IMR-90 (cell line): ENCODE measurements at regions not wholly inside any gene's neighbourhood (a gene's known extent, or its start where the extent isn't known, plus 50 kb on each side); places are given as distances from the start of the nearest gene placed in this dataset.

Source experiments
- ATAC-seq: fragments of 200-7000 bp; cut with Tn5 transposase; 2 replicates; pipeline ENCODE4 v1.9.1; 2020; ENCODE audit warnings: low read depth, mild to moderate bottlenecking, moderate library complexity
- BruUV-seq: library from RNA; stranded (reverse); fragments of 400-500 nt; replicated peaks from 2 replicates; lab custom pipeline; 2021; lab: Mats Ljungman, UMichigan
- CTCF ChIA-PET: fragments of 300-600 bp; formaldehyde crosslinking; extraction: SDS; loops from one replicate; lab custom pipeline; 2021; ENCODE audit warnings: antibody characterized with exemption; lab: Yijun Ruan, JAX
- POLR2A ChIA-PET: fragments of 300-600 bp; sonication (Branson Sonifier 250); formaldehyde crosslinking; loops from one replicate; lab custom pipeline; 2022; ENCODE audit warnings: antibody characterized with exemption; ENCODE audit not compliant: unreplicated experiment; lab: Charles Lee
- DNase-seq: peaks from one replicate; pipeline ENCODE4 v3.0.0; 2013
- H2AFZ ChIP-seq: replicated peaks from 2 replicates; pipeline ENCODE3; 2013; ENCODE audit warnings: low read length, mild to moderate bottlenecking; ENCODE audit not compliant: poor library complexity
- H2AK5ac ChIP-seq: 2 replicates; pipeline ENCODE4 v1.6.1; 2013; ENCODE audit warnings: low read depth, low read length, inconsistent platforms
- H2AK9ac ChIP-seq: replicated peaks from 2 replicates; pipeline ENCODE3; 2013; ENCODE audit warnings: mild to moderate bottlenecking, low read depth, low read length, moderate library complexity; ENCODE audit not compliant: poor library complexity
- H2BK120ac ChIP-seq: 2 replicates; pipeline ENCODE4 v1.6.1; 2013; ENCODE audit warnings: low read depth, low read length, inconsistent platforms
- H2BK15ac ChIP-seq: 3 replicates; pipeline ENCODE4 v1.6.1; 2013; ENCODE audit warnings: low read depth, low read length, inconsistent platforms
- H2BK20ac ChIP-seq: 2 replicates; pipeline ENCODE4 v1.6.1; 2013; ENCODE audit warnings: low read depth, mild to moderate bottlenecking, inconsistent platforms, low read length, moderate library complexity
- H2BK5ac ChIP-seq: 2 replicates; pipeline ENCODE4 v1.6.1; 2013; ENCODE audit warnings: mild to moderate bottlenecking, low read depth, low read length, inconsistent platforms; ENCODE audit not compliant: poor library complexity, severe bottlenecking
- H3K14ac ChIP-seq: replicated peaks from 2 replicates; pipeline ENCODE4 v1.6.1; 2013; ENCODE audit warnings: low read depth, low read length, inconsistent platforms
- H3K18ac ChIP-seq: 2 replicates; pipeline ENCODE4 v1.6.1; 2013; ENCODE audit warnings: low read depth, low read length, control low read depth
- H3K23ac ChIP-seq: 2 replicates; pipeline ENCODE4 v1.6.1; 2013; ENCODE audit warnings: low read depth, low read length, inconsistent platforms
- H3K27ac ChIP-seq: 2 replicates; pipeline ENCODE4 v1.5.1; 2013; ENCODE audit warnings: mild to moderate bottlenecking, control low read depth, low read length; ENCODE audit not compliant: insufficient read depth
- H3K27me3 ChIP-seq: 2 replicates; pipeline ENCODE4 v1.6.1; 2013; ENCODE audit warnings: low read length; ENCODE audit not compliant: control insufficient read depth, insufficient read depth
- H3K36me3 ChIP-seq: 2 replicates; pipeline ENCODE4 v1.6.1; 2013; ENCODE audit warnings: low read length, mixed read lengths; ENCODE audit not compliant: control insufficient read depth, insufficient read depth
- H3K4ac ChIP-seq: 2 replicates; pipeline ENCODE4 v1.6.1; 2013; ENCODE audit warnings: low read depth, low read length, inconsistent platforms
- H3K4me1 ChIP-seq: 2 replicates; pipeline ENCODE4 v1.6.1; 2013; ENCODE audit warnings: low read length, mixed read lengths; ENCODE audit not compliant: control insufficient read depth, insufficient read depth
- H3K4me2 ChIP-seq: 2 replicates; pipeline ENCODE4 v1.6.1; 2013; ENCODE audit warnings: low read depth, mild to moderate bottlenecking, control low read depth, low read length, moderate library complexity
- H3K4me3 ChIP-seq: 2 replicates; pipeline ENCODE4 v1.5.1; 2013; ENCODE audit warnings: low read depth, mild to moderate bottlenecking, control low read depth, low read length, moderate library complexity; ENCODE audit not compliant: insufficient read depth
- H3K56ac ChIP-seq: 2 replicates; pipeline ENCODE4 v1.6.1; 2013; ENCODE audit warnings: low read length, inconsistent platforms; ENCODE audit not compliant: insufficient read depth; ENCODE audit errors: extremely low read depth
- H3K79me1 ChIP-seq, 2 experiments: 2 replicates each; pipeline ENCODE4 v1.6.1; 2013; ENCODE audit warnings: low read length in 2 of 2, inconsistent platforms in 1 of 2, low read depth in 1 of 2
- H3K9ac ChIP-seq: 2 replicates; pipeline ENCODE4 v1.6.1; 2013; ENCODE audit warnings: low read depth, low read length, control low read depth
- H3K9me1 ChIP-seq: 2 replicates; pipeline ENCODE4 v1.6.1; 2013; ENCODE audit warnings: low read length, inconsistent platforms; ENCODE audit not compliant: insufficient read depth
- H3K9me3 ChIP-seq: 2 replicates; pipeline ENCODE4 v1.6.1; 2013; ENCODE audit warnings: low read length; ENCODE audit not compliant: control insufficient read depth, insufficient read depth
- H4K20me1 ChIP-seq: 2 replicates; pipeline ENCODE4 v1.6.1; 2013; ENCODE audit warnings: low read length, inconsistent platforms; ENCODE audit not compliant: insufficient read depth
- H4K5ac ChIP-seq: 2 replicates; pipeline ENCODE4 v1.6.1; 2013; ENCODE audit warnings: mild to moderate bottlenecking, low read depth, low read length, control low read depth
- H4K8ac ChIP-seq, 2 experiments: 2 replicates each; pipeline ENCODE4 v1.6.1; 2013; ENCODE audit warnings: low read depth in 2 of 2, low read length in 2 of 2, control low read depth in 1 of 2, inconsistent platforms in 1 of 2
- H4K91ac ChIP-seq: 2 replicates; pipeline ENCODE4 v1.6.1; 2013; ENCODE audit warnings: low read depth, low read length, inconsistent platforms; ENCODE audit not compliant: insufficient read depth
- BHLHE40 ChIP-seq: fragments of 150-350 bp; IDR thresholded peaks from 2 replicates; pipeline ENCODE4 v1.6.1; 2016; ENCODE audit warnings: mild to moderate bottlenecking, low read depth, low read length
- CTCF ChIP-seq: conservative IDR thresholded peaks from 2 replicates; pipeline ENCODE4 v1.5.1; 2012; ENCODE audit warnings: mild to moderate bottlenecking, low read depth, low read length, improper control_type of control experiment
- MAZ ChIP-seq: IDR thresholded peaks from 2 replicates; pipeline ENCODE4 v1.6.1; 2012; ENCODE audit warnings: low read depth, mild to moderate bottlenecking, low read length, improper control_type of control experiment, moderate library complexity, borderline replicate concordance
- MXI1 ChIP-seq: IDR thresholded peaks from 2 replicates; pipeline ENCODE4 v1.6.1; 2012; ENCODE audit warnings: low read depth, mild to moderate bottlenecking, low read length, moderate library complexity, borderline replicate concordance
- NFE2L2 ChIP-seq: fragments of 150-350 bp; IDR thresholded peaks from 2 replicates; pipeline ENCODE4 v1.6.1; 2016; ENCODE audit warnings: low read depth, mild to moderate bottlenecking, low read length
- POLR2A ChIP-seq: IDR thresholded peaks from 2 replicates; pipeline ENCODE4 v1.6.1; 2012; ENCODE audit warnings: mild to moderate bottlenecking, low read depth, low read length
- RAD21 ChIP-seq: IDR thresholded peaks from 2 replicates; pipeline ENCODE4 v1.6.1; 2012; ENCODE audit warnings: low read length, improper control_type of control experiment
- USF2 ChIP-seq: fragments of 150-350 bp; IDR thresholded peaks from 2 replicates; pipeline ENCODE4 v1.6.1; 2017; ENCODE audit warnings: mild to moderate bottlenecking, antibody characterized with exemption, low read length, low read depth
- WGBS, 2 experiments: methylation state at CpG; one replicate each; pipeline versions ENCODE4 v1.1.5 to v1.1.7; 2013; ENCODE audit warnings: missing lambda C conversion rate in 2 of 2; ENCODE audit not compliant: insufficient read length in 1 of 2; ENCODE audit errors: extremely low coverage in 2 of 2; 5-methylcytosine and 5-hydroxymethylcytosine counted together
- dilution Hi-C: fragments of 300-500 bp; cut with HindIII; formaldehyde crosslinking; loops from one replicate; pipeline ENCODE4 v1.14.3; 2018; ENCODE audit warnings: low sequenced_read_pairs; ENCODE audit not compliant: unreplicated experiment
- in situ Hi-C: fragments of 300-500 bp; cut with MboI; formaldehyde crosslinking; loops from 3 replicates; pipeline ENCODE4 v1.14.3; 2019; ENCODE audit warnings: low sequenced_read_pairs, inconsistent platforms, mixed read lengths
- intact Hi-C: fragments of 100-400 bp; cut with micrococcal nuclease; formaldehyde crosslinking; loops from 2 replicates; pipeline ENCODE4 v1.10.0; 2022

- Histone ChIP-seq H2BK20ac (no peak overlapping the region), H3K18ac (no peak overlapping the region), H3K36me3 (no peaks in the 10 kb centered on the region), H3K9me3 (no peaks in the 10 kb centered on the region), H3K27me3 (no peaks in the 10 kb centered on the region), H2AFZ (no peak overlapping the region), H3K9me1 (no peaks in the 10 kb centered on the region), H3K4me2 (no peak overlapping the region), H3K4me3 (no peak overlapping the region), H3K9ac (no peak overlapping the region), H3K4ac (no peak overlapping the region), H3K4me1 (no peaks in the 10 kb centered on the region), H2BK15ac (no peak overlapping the region), H4K20me1 (no peaks in the 10 kb centered on the region), H2AK5ac (no peak overlapping the region), H4K91ac (no peak overlapping the region), H3K56ac (no peak overlapping the region), H2AK9ac (no peak overlapping the region), H3K14ac (no peak overlapping the region), H4K8ac (no peak overlapping the region), H4K5ac (no peak overlapping the region), H3K79me1 (no peaks in the 10 kb centered on the region), H3K23ac (no peak overlapping the region), H2BK120ac (no peak overlapping the region), H2BK5ac (no peak overlapping the region), H3K27ac (no peak overlapping the region)
- ChIA-PET CTCF (no interaction called here), POLR2A (no interaction called here)
- ATAC-seq: no peak
- BruUV-seq: no TSS peak
- dilution Hi-C loops: no loop called here
- in situ Hi-C loops: no loop called here
- no peak for DNase-seq
- TF ChIP-seq NFE2L2 (no peak), BHLHE40 (no peak), CTCF (no peak), MAZ (no peak), USF2 (no peak), POLR2A (no peak), RAD21 (no peak), MXI1 (no peak)
- intact Hi-C loops: no loop called here
- no CpG with 5 or more reads among the region's 1 CpG for WGBS, 2 experiments
Observed at GRCh38 chr18:26736301-26736700, 129.2 kb downstream of the AQP4 start.
